Neural cell (in vitro differentiated cells): ENCODE measurements at regions not wholly inside any gene's neighbourhood (a gene's known extent, or its start where the extent isn't known, plus 50 kb on each side); places are given as distances from the start of the nearest gene placed in this dataset.

Experiments used
- H2AFZ ChIP-seq: fragments of 200-600, 300-800 bp; sonication (generic), shearing (Covaris generic); 2 replicates; pipeline ENCODE4 v1.6.0; 2014; ENCODE audit warnings: low read depth, mild to moderate bottlenecking, antibody characterized with exemption, low read length, moderate library complexity
- H3F3A ChIP-seq: fragments of 200-600 bp; shearing (Covaris generic); 2 replicates; pipeline ENCODE4 v1.6.1; 2016; ENCODE audit warnings: mild to moderate bottlenecking, moderate library complexity, mixed read lengths, antibody characterized with exemption, low read length; ENCODE audit not compliant: insufficient read depth, poor library complexity, severe bottlenecking
- H3K27ac ChIP-seq: fragments of 200-600, 300-800 bp; sonication (generic), shearing (Covaris generic); 2 replicates; pipeline ENCODE4 v1.5.1; 2014; ENCODE audit warnings: mild to moderate bottlenecking, low read length, moderate library complexity
- H3K27me3 ChIP-seq: fragments of 300-800, 200-600 bp; sonication (generic), shearing (Covaris generic); 2 replicates; pipeline ENCODE4 v1.6.0; 2014; ENCODE audit warnings: mild to moderate bottlenecking, low read depth, low read length, moderate library complexity; ENCODE audit not compliant: insufficient read depth
- H3K36me3 ChIP-seq: fragments of 300-800, 200-600 bp; sonication (generic), shearing (Covaris generic); 2 replicates; pipeline ENCODE4 v1.5.1; 2014; ENCODE audit warnings: mild to moderate bottlenecking, antibody characterized with exemption, low read length, moderate library complexity; ENCODE audit not compliant: insufficient read depth
- H3K4me2 ChIP-seq: fragments of 300-800, 200-600 bp; sonication (generic), shearing (Covaris generic); 2 replicates; pipeline ENCODE4 v1.6.0; 2014; ENCODE audit warnings: mild to moderate bottlenecking, low read length
- H3K4me3 ChIP-seq: fragments of 300-800, 200-600 bp; sonication (generic), shearing (Covaris generic); 2 replicates; pipeline ENCODE4 v1.5.1; 2014; ENCODE audit warnings: mild to moderate bottlenecking, low read length, moderate library complexity
- H3K79me2 ChIP-seq: fragments of 200-600 bp; shearing (Covaris generic); replicated peaks from 2 replicates; pipeline ENCODE4 v1.6.0; 2014; ENCODE audit warnings: mild to moderate bottlenecking, low read length, moderate library complexity; ENCODE audit not compliant: insufficient read depth
- H3K9ac ChIP-seq: fragments of 300-800, 200-600 bp; sonication (generic), shearing (Covaris generic); 2 replicates; pipeline ENCODE4 v1.6.1; 2016; ENCODE audit warnings: mild to moderate bottlenecking, low read length, mixed read lengths
- H3K9me2 ChIP-seq: fragments of 200-600 bp; shearing (Covaris generic); 2 replicates; pipeline ENCODE4 v1.6.1; 2016; ENCODE audit warnings: mild to moderate bottlenecking, low read length, mixed read lengths; ENCODE audit not compliant: insufficient read depth
- H3K9me3 ChIP-seq: fragments of 200-600, 300-800 bp; sonication (generic), shearing (Covaris generic); 2 replicates; pipeline ENCODE4 v1.6.1; 2016; ENCODE audit warnings: mild to moderate bottlenecking, mixed run types, low read length, moderate library complexity, mixed read lengths
- H4K20me1 ChIP-seq: fragments of 200-600 bp; shearing (Covaris generic); 2 replicates; pipeline ENCODE4 v1.6.1; 2016; ENCODE audit warnings: mild to moderate bottlenecking, mixed run types; ENCODE audit not compliant: insufficient read depth
- CTCF ChIP-seq: fragments of 450-650 bp; IDR thresholded peaks from 2 replicates; pipeline ENCODE4 v1.5.1; 2014; ENCODE audit warnings: antibody characterized with exemption, mild to moderate bottlenecking, moderate library complexity; ENCODE audit not compliant: poor library complexity, severe bottlenecking
- EP300 ChIP-seq: fragments of 450-650 bp; conservative IDR thresholded peaks from 2 replicates; pipeline ENCODE4 v1.6.1; 2014; ENCODE audit warnings: antibody characterized with exemption, mild to moderate bottlenecking, moderate library complexity; ENCODE audit not compliant: poor library complexity, severe bottlenecking
- EZH2 ChIP-seq: fragments of 200-600, 300-800 bp; shearing (Covaris generic), sonication (generic); IDR thresholded peaks from 2 replicates; pipeline ENCODE4 v1.6.1; 2014; ENCODE audit warnings: antibody characterized with exemption, low read length, borderline replicate concordance, mild to moderate bottlenecking; ENCODE audit not compliant: insufficient read depth, poor library complexity, severe bottlenecking
- MXI1 ChIP-seq: fragments of 450-650 bp; conservative IDR thresholded peaks from 2 replicates; pipeline ENCODE4 v1.6.1; 2014; ENCODE audit warnings: antibody characterized with exemption, mild to moderate bottlenecking; ENCODE audit not compliant: poor library complexity, severe bottlenecking
- POLR2AphosphoS5 ChIP-seq: IDR thresholded peaks from 2 replicates; pipeline ENCODE4 v1.6.1; 2012
- RAD21 ChIP-seq: fragments of 450-650 bp; conservative IDR thresholded peaks from 2 replicates; pipeline ENCODE4 v1.6.1; 2014; ENCODE audit warnings: antibody characterized with exemption, mild to moderate bottlenecking, moderate library complexity
- REST ChIP-seq: IDR thresholded peaks from 2 replicates; pipeline ENCODE4 v1.6.1; 2012; ENCODE audit warnings: borderline replicate concordance
- SMC3 ChIP-seq: fragments of 450-650 bp; conservative IDR thresholded peaks from 2 replicates; pipeline ENCODE4 v1.6.1; 2014; ENCODE audit warnings: antibody characterized with exemption, mild to moderate bottlenecking, moderate library complexity; ENCODE audit not compliant: poor library complexity
- TAF1 ChIP-seq: IDR thresholded peaks from 2 replicates; pipeline ENCODE4 v1.6.1; 2012; ENCODE audit warnings: low read depth

- Histone ChIP-seq H3K9me2 (no peaks in the 10 kb centered on the region), H3F3A (no peaks in the 10 kb centered on the region), H4K20me1 (no peaks in the 10 kb centered on the region), H3K9ac (no peak overlapping the region), H3K9me3 (peaks cover 4% of the 10 kb centered on the region), H3K27ac (no peak overlapping the region), H3K79me2 (no peaks in the 10 kb centered on the region), H3K36me3 (no peaks in the 10 kb centered on the region), H3K27me3 (no peaks in the 10 kb centered on the region), H3K4me2 (no peak overlapping the region), H3K4me3 (no peak overlapping the region), H2AFZ (no peak overlapping the region)
- TF ChIP-seq EZH2 (no peak), EP300 (no peak)
Observed at GRCh38 chr2:150276737-150277136, 210.7 kb downstream of the RND3 start.

GRCh38 chr2:150274108-150274507 is 213.4 kb downstream of the RND3 start:
- Histone ChIP-seq H3K36me3 (no peaks in the 10 kb centered on the region), H2AFZ (no peak overlapping the region), H3K9me3 (peaks cover 4% of the 10 kb centered on the region), H3K27ac (no peak overlapping the region), H3K9ac (no peak overlapping the region), H4K20me1 (no peaks in the 10 kb centered on the region), H3K9me2 (no peaks in the 10 kb centered on the region), H3K4me3 (no peak overlapping the region), H3F3A (no peaks in the 10 kb centered on the region), H3K27me3 (no peaks in the 10 kb centered on the region), H3K79me2 (no peaks in the 10 kb centered on the region), H3K4me2 (no peak overlapping the region)
- TF ChIP-seq CTCF (no peak), EP300 (no peak), SMC3 (no peak), REST (no peak), EZH2 (no peak), POLR2AphosphoS5 (no peak), RAD21 (no peak), TAF1 (no peak), MXI1 (no peak)
